HUDEP-2 (cell line): ENCODE measurements at regions not wholly inside any gene's neighbourhood (a gene's known extent, or its start where the extent isn't known, plus 50 kb on each side); places are given as distances from the start of the nearest gene placed in this dataset.

Experiments
- DNase-seq, 76 experiments: peaks; one replicate each; lab custom pipeline; 2025; ENCODE audit not compliant: unreplicated experiment in 76 of 76; lab: John Stamatoyannopoulos, UW

- DNase-seq: no peak
Measured at GRCh38 chr11:20311444-20311843, 52.1 kb upstream of the HTATIP2 start.

DNA sequence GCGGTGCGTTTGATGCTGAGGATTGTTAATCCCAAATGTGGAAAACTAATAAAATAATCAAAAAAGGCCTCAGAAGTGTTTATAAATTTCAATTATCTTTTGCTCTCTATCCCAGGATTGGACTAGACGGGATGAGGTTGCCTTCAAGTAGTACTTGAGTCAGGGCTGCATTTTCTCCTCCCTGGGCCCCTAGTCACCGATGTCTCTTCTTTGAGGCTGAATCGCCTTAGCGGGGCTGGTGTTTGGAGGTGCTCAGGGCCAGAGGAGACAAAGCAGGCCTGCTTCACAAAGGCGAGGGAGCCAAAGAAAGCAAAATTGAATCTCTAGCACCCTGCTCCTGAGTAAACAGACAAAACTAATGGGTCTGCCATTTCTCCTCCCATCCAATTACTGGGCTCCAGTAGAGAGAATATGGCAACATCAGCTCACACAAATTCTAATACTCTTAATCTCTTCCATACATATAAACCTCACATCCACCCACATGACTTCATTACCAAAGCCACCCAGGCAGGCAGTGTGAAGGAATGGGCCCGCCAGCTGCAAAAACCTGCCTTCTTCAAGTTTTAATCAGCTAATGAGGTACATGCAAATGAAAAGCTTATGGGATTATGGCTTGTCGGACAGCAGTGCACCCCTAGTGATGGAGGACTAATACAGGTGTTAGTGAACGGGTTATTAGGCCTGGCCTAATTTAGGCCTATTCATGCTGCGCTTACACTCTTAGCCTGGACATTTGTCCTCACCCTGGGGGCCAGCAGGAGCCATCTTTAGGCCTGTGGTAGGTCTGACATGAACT lies 52.7 kb upstream of the HTATIP2 start:
- DNase-seq: no peak

GRCh38 chr11:20310137-20310536 lies 53.4 kb upstream of the HTATIP2 start:
- DNase-seq: no peak

DNA sequence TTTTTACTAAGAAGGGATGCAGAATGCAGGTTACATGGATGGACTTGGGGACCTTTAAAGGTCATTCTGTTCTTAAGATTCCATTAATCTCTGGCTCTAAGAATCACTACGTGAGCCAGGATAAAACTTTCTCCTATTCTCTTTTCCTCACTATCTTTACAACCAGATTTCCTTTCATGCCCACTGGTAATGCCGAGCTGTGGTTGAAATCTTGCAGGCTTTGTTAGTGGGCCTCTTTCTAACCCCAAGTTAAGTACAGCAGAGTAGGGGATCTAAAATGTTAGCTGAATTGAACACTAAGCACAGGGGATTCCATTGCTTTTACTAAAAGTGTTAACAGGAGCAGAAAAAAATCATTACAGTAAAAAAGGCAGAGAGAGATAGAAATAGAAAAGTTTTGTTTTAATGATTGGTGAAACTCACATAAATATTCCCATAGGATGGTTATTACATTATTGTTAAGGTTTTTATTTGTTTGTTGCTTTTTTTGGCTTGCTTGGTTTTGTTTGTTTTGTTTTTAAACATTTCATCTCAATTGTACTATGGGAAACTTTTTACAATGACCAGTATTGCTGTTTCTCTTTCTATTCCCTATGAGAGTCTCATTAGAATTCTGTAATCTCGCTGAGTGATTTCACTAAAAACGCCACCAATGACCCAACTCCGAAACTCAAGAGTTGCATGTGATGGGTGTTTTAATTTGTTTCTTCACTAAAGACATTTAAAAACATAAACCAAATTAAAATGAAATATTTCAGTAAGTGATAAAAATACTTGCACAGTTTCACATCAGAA lies 54.1 kb upstream of the HTATIP2 start:
- DNase-seq: no peak

DNA sequence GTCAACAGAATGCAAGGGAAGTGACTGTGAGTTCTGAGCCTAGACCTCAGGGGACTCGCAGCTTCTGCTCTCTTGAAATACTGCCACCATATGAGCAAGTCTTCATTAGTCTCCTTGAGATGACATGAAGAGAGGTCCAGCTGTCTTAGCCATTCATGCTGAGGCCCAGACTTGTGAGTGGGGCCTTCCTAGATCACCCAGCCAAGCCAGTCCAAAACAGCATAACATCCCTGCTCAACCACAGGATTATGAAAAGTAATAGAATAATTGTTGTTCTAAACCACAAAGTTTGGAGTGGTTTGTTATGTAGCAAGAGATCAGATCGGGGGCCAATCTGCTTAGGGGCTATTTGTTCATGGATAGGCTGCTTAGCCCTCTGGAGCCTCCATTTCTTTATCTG lies 54.9 kb upstream of the HTATIP2 start:
- DNase-seq: no peak

DNA sequence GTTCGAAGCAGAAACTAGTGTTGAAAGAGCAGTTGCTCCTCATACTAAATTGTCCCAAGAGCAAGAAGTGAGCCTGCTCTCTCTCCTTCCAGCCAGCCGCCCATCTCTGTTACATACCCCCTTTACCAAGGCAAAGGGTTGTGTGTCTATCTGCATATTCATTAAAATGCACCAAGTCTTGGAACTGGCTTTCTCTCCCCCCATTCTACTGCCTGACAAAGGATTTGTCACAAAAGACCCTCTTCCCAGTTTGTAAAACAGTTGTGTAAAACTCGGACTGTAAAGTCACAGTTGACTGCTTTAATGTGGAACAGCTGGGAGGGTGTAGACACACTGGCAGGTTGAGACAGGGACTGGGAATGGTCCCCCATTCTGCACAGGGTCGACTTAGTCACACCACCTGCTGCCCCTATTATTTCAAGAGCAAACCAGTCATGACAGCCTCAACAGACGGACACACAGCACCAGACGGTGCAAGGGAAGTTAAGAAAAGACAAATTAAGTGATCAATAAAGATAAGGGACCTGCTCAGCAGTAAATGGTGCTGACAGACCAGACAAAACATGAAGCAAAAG lies 60.0 kb upstream of the HTATIP2 start:
- DNase-seq: no peak

DNA sequence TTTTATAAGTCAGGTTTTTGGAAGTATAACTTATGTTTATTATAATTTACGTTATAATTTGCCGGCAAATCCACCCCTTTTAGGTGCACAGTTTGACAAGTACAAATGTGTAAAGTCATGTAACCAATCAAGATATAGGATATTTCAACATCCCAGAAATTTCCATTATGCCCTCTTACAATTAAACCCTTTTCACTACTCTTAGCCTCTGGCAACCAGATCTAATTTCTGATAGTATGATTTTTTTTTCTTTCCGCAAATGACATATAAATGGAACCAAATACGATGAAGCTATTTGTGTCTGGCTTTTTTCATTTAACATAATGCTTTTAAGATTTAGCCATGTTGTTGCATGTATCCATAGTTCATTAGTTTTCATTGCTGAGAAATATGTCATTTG lies 69.5 kb upstream of the HTATIP2 start:
- no peak for DNase-seq

- DNase-seq: no peak
Measured at GRCh38 chr11:20293531-20293930, 70.0 kb upstream of the HTATIP2 start.

DNA sequence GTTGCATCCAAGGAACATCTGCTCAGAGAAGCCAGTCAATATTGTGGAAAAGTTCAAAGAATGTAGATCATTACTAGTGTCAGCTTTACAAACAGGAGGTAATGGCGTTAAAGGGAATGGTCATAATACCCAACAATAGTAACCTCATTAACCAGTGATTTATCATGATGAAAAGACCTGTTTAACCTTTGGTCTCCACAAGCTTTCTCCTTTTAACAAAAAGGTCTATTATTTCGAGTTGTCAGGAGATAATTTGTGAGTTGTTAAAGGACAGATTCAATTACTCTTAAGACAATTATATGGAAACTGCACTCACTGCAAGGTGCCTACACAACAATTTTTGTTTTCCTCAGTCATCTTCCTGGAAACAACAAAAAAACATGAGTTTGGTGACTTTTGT lies 73.8 kb upstream of the HTATIP2 start:
- no peak for DNase-seq

DNA sequence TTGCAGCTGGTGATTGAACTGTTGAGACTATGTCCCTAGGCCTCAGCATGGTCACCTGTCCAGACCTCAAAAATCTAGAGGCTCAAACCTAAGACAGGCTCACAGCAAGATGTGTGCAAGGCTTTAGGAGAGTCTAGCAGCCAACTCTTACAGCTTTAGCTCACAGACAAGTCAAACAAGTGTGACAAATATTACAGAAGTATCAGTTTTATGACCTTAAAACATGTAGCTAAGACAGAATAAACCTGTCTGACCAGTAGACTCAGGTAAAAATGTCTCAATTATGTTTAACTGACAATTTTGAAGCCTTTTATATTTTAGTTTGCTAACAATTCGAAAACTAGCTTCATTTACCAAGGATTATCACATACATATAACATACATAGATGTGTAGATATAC lies 80.0 kb upstream of the HTATIP2 start:
- DNase-seq: no peak

DNA sequence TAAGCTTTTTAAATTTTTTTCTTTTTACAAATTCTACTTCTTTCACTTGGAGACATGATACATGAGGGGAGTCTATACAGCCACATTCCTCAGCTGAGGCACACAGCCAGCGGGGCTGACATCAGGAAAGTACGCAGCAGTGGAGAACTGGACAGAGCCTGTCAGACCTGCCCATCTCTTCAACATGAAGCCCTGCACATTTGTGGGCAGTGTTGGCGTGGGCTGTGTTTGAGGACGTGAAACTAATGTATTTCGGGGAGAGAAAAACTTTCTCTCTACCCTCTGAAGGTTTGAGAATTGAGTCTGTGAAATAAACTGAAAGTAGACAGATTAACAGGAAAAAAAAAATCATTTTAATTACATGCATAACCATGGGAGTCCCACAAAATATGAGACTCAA lies 84.8 kb upstream of the HTATIP2 start:
- DNase-seq: no peak

- no peak for DNase-seq
Measured at GRCh38 chr11:20277014-20277413, 86.5 kb upstream of the HTATIP2 start.

DNA sequence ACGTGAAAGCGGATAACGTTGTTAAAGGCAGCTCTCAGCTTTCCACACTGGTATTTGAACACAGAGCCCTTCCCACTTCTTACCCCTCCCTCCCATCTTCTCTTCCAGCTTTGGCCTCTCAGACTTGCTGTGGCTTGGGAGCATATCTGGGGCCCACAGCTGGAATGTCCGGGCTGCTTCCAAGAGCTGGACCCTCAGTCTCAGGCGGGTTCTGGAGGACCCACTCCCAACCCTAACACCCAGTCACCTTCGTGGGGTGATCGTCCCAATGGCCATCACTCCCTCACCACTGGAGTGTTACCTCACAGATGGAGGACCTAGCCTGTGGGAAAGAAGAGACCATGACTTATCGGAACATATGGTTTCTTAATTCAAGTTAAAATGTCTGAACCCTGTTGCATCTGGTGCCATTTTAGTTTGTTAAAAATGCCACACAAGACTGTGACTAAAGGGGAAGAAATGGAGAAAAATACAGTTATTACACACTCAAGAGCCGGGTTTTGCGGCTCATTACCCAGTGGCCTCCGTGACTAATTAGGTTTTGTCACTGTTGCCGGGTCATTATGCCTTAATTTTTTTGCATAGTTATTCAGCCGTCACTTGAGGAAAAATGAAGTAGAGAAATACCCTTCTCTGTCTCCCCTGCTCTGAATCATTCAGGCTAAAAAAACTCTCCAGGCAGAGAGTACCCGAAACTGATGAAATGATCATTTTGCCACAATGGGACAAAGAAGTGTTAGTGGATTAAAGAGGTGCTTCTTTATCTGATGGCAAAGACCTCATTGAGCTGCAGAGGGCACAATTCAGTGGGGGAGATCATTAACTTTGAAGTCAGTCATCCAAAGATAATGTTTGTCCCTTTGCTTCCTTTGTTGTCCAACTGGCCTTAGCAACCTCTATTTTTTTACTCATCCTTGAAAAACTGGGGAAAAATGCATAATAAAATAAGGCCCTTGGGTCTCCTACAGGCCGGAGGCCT lies 87.2 kb upstream of the HTATIP2 start:
- no peak for DNase-seq

- no peak for DNase-seq
Measured at GRCh38 chr11:20274031-20274430, 89.5 kb upstream of the HTATIP2 start.

- DNase-seq: no peak
Measured at GRCh38 chr11:20261526-20261925, 101.3 kb upstream of the DBX1 start.

- DNase-seq: no peak
Measured at GRCh38 chr11:20260307-20260706, 100.0 kb upstream of the DBX1 start.

DNA sequence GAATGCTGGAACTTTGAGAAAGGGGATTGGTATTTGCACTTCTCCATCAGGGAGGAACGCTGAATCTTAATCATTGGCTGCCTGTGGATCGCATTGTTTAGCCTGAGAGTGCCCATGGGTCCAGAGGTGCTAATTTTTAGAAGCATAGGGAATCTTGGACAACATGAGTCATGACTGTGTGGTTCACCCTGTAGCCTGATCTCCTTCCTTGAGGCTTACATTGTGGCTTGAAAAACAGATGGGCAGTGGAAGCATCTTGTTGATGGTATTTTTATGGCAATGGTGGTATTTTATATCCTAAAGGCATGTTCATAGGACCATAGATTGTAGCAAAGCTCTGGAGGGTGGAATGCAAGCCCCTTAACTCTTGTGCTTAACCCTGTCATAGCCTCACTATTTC lies 99.2 kb upstream of the DBX1 start:
- DNase-seq: no peak

DNA sequence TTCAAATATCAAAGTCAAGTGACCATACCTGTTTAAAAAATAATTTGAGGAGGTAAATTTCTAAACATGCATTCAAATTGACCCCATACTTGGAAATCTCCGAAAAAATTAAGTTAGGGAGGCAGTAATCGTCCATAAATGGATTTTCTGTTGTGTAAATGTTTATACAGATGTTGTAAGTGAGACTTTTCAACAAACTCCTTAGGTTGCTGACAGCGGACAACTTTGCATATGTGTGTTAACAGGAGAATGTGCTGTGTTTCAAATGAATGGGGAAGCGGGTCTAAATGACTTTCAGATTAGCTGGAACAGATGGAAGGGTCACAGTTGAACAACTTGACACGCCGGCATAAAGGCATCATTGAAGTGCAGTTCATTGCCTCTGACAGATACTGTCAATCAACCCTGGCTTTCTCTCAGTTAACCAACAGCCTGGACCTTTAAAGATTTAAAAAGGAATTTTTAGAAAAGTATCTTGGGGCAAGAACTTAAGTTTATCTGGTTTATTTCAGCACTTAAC lies 98.2 kb upstream of the DBX1 start:
- DNase-seq: no peak

DNA sequence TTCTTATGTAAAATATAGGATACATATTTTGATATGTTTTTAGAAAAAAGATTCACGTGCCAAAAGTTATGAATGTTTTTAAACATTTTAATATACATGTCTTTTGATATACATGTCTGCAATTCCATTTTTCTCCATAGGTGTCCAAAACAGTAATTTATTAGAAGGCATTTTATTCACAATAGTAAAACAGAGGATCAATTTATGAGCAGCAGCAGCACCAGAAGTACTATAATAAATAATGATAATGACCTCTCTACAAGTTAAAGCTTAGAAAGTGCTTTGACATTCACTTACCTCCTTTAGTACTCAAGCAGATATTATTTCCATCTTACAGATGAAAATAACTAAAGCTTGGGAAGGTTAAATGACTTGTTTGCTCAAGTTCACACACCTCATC lies 96.7 kb upstream of the DBX1 start:
- no peak for DNase-seq

DNA sequence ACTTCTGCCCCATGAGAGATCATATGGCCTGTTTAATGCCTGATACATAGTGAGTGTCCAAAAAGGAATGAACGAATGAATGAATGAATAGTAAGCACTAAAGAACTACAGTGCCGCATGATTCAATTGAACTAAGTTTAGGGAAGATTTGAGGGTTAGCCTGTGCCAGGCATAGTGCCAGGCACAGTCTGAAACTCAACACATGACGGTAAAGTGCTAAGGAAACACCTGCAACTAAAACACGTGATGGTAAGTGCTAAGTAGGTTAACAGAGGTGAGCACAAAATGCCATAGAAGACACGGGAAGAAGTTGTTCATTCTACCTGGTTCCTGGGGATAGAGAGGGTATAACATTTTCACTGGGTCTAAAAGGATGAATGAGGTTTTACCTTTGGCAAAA lies 93.5 kb upstream of the DBX1 start:
- DNase-seq: no peak
